Endothelial cell (in vitro differentiated cells): ENCODE measurements at regions not wholly inside any gene's neighbourhood (a gene's known extent, or its start where the extent isn't known, plus 50 kb on each side); places are given as distances from the start of the nearest gene placed in this dataset.

Experiments used
- DNase-seq: peaks from one replicate; pipeline ENCODE4 v3.0.0; 2021; ENCODE audit warnings: low spot score
- H3K27ac Mint-ChIP-seq: one replicate; pipeline ENCODE4 v1.8.0; 2021; ENCODE audit warnings: mixed read lengths, inconsistent platforms; ENCODE audit not compliant: unreplicated experiment
- H3K27me3 Mint-ChIP-seq: one replicate; pipeline ENCODE4 v1.8.0; 2021; ENCODE audit warnings: mild to moderate bottlenecking, moderate library complexity, mixed read lengths, inconsistent platforms; ENCODE audit not compliant: unreplicated experiment
- H3K36me3 Mint-ChIP-seq: one replicate; pipeline ENCODE4 v1.8.0; 2021; ENCODE audit warnings: mild to moderate bottlenecking, low read depth, mixed read lengths, inconsistent platforms; ENCODE audit not compliant: unreplicated experiment
- H3K4me1 Mint-ChIP-seq: one replicate; pipeline ENCODE4 v1.8.0; 2021; ENCODE audit warnings: mild to moderate bottlenecking, mixed read lengths, inconsistent platforms; ENCODE audit not compliant: unreplicated experiment
- H3K4me3 Mint-ChIP-seq: one replicate; pipeline ENCODE4 v1.8.0; 2021; ENCODE audit warnings: mild to moderate bottlenecking, mixed read lengths, inconsistent platforms; ENCODE audit not compliant: unreplicated experiment
- H3K9me3 Mint-ChIP-seq: one replicate; pipeline ENCODE4 v1.8.0; 2021; ENCODE audit warnings: mixed read lengths, inconsistent platforms; ENCODE audit not compliant: unreplicated experiment
- CTCF ChIP-seq: fragments of 200-600 bp; sonication (generic); IDR thresholded peaks from one replicate; pipeline ENCODE4 v1.5.0; 2021; ENCODE audit warnings: antibody characterized with exemption; ENCODE audit not compliant: unreplicated experiment

GRCh38 chr6:12379181-12379580 is 89.0 kb downstream of the EDN1 start:
- no peaks in the 10 kb centered on the region for H3K36me3 Mint-ChIP-seq

GRCh38 chr6:12381587-12381986 is 91.4 kb downstream of the EDN1 start:
- no peak for TF ChIP-seq CTCF
- H3K4me3 Mint-ChIP-seq = no peak overlapping the region
- no peak overlapping the region for H3K27ac Mint-ChIP-seq
- DNase-seq = no peak
- H3K36me3 Mint-ChIP-seq = no peaks in the 10 kb centered on the region
- no peaks in the 10 kb centered on the region for H3K9me3 Mint-ChIP-seq
- H3K4me1 Mint-ChIP-seq = no peaks in the 10 kb centered on the region
- peaks cover 1% of the 10 kb centered on the region for H3K27me3 Mint-ChIP-seq

More at GRCh38 chr6:12379181-12379580, 89.0 kb downstream of the EDN1 start:
- Mint-ChIP-seq H3K27me3 (peaks cover 1% of the 10 kb centered on the region), H3K9me3 (no peaks in the 10 kb centered on the region), H3K4me3 (no peak overlapping the region), H3K4me1 (no peaks in the 10 kb centered on the region), H3K27ac (no peak overlapping the region)
- no peak for TF ChIP-seq CTCF
- DNase-seq = no peak

- Mint-ChIP-seq H3K27me3 (peaks cover 1% of the 10 kb centered on the region), H3K36me3 (no peaks in the 10 kb centered on the region), H3K4me3 (no peak overlapping the region), H3K9me3 (no peaks in the 10 kb centered on the region), H3K27ac (no peak overlapping the region), H3K4me1 (no peaks in the 10 kb centered on the region)
- DNase-seq = no peak
- no peak for TF ChIP-seq CTCF
Observed at GRCh38 chr6:12383448-12383847, 93.3 kb downstream of the EDN1 start.

- H3K4me3 Mint-ChIP-seq = no peak overlapping the region
- no peaks in the 10 kb centered on the region for H3K4me1 Mint-ChIP-seq
- H3K9me3 Mint-ChIP-seq = no peaks in the 10 kb centered on the region
- no peaks in the 10 kb centered on the region for H3K36me3 Mint-ChIP-seq
- no peak for DNase-seq
- peaks cover 4% of the 10 kb centered on the region for H3K27me3 Mint-ChIP-seq
- no peak for TF ChIP-seq CTCF
- H3K27ac Mint-ChIP-seq = no peak overlapping the region
Observed at GRCh38 chr6:12384357-12384912, 94.3 kb downstream of the EDN1 start.

GRCh38 chr6:12385316-12385715 is 95.2 kb downstream of the EDN1 start:
- Mint-ChIP-seq H3K4me3 (no peak overlapping the region), H3K4me1 (no peaks in the 10 kb centered on the region)

More at GRCh38 chr6:12385316-12385715, 95.2 kb downstream of the EDN1 start:
- H3K9me3 Mint-ChIP-seq = no peaks in the 10 kb centered on the region
- no peak for DNase-seq
- H3K27ac Mint-ChIP-seq = no peak overlapping the region
- peaks cover 4% of the 10 kb centered on the region for H3K27me3 Mint-ChIP-seq
- no peak for TF ChIP-seq CTCF
- H3K36me3 Mint-ChIP-seq = no peaks in the 10 kb centered on the region
